Mesodermal cell (in vitro differentiated cells): ENCODE measurements at regions not wholly inside any gene's neighbourhood (a gene's known extent, or its start where the extent isn't known, plus 50 kb on each side); places are given as distances from the start of the nearest gene placed in this dataset.

Source experiments
- H3K27ac ChIP-seq: 2 replicates; pipeline ENCODE4 v1.7.0; 2013; ENCODE audit warnings: mild to moderate bottlenecking, low read depth, low read length, moderate library complexity; ENCODE audit not compliant: severe bottlenecking
- H3K36me3 ChIP-seq: 2 replicates; pipeline ENCODE4 v1.7.1; 2013; ENCODE audit warnings: mild to moderate bottlenecking, low read length, moderate library complexity; ENCODE audit not compliant: control insufficient read depth, insufficient read depth
- H3K4me1 ChIP-seq: one replicate; pipeline ENCODE4 v1.7.1; 2013; ENCODE audit warnings: mild to moderate bottlenecking, low read length; ENCODE audit not compliant: insufficient read depth, control insufficient read depth, poor library complexity, severe bottlenecking
- H3K4me3 ChIP-seq: 2 replicates; pipeline ENCODE4 v1.7.0; 2013; ENCODE audit warnings: low read length, control low read depth, mild to moderate bottlenecking; ENCODE audit not compliant: insufficient read depth, poor library complexity, severe bottlenecking; ENCODE audit errors: extremely low read depth
- H3K9me3 ChIP-seq: 2 replicates; pipeline ENCODE4 v1.7.1; 2013; ENCODE audit warnings: mild to moderate bottlenecking, low read length, moderate library complexity; ENCODE audit not compliant: control insufficient read depth
- WGBS, 2 experiments: methylation state at CpG; one replicate each; pipeline ENCODE4 v1.1.5; 2013; ENCODE audit warnings: missing lambda C conversion rate in 2 of 2; ENCODE audit not compliant: insufficient coverage in 2 of 2; 5-methylcytosine and 5-hydroxymethylcytosine counted together

DNA sequence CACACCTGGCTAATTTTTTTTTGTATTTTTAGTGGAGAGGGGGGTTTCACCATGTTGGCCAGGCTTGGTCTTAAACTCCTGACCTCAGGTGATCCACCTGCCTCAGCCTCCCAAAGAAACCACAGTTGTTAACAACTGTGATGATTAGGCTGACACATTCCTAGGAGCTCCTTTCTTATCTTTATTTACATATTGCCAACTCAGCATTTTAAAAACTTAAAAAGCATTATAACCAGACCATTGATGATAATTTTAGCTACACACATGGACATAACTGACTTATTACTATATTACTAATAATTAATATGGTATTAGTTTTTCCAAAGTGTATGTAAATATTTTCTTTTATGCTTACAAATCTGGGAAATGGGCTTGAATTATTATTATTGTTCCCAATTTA, 82.9 kb upstream of the FAT3 start:
- Histone ChIP-seq H3K9me3 (no peaks in the 10 kb centered on the region), H3K4me1 (no peaks in the 10 kb centered on the region)

DNA sequence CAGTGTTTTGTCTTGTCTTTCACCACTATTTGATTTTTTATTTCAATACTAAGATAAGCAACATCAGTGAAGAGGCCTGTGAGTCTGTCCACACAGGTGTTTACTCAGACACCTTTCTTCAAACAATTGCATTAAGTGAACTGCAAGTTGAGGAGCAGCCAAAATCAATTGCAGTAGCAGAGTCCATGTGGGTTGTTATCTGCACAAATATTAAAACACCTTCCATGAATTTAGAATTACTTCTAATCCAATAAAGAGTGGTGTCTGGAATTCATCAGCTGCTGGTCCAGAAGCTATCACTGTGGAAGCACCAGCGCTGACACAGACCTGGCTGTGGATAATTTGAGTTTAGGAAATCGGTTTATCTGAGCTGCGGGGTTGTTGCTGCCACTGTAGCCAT, 83.5 kb upstream of the FAT3 start:
- 86% methylated on average over 1 of the region's 3 CpGs; no CpG with 5 or more reads in 1 of the 2 experiments for WGBS, 2 experiments
- Histone ChIP-seq H3K4me3 (no peak overlapping the region), H3K4me1 (no peaks in the 10 kb centered on the region), H3K27ac (no peak overlapping the region), H3K36me3 (no peaks in the 10 kb centered on the region), H3K9me3 (no peaks in the 10 kb centered on the region)

More for the DNA sequence above, 82.9 kb upstream of the FAT3 start:
- no peaks in the 10 kb centered on the region for H3K36me3 ChIP-seq
- H3K4me3 ChIP-seq = no peak overlapping the region
- no peak overlapping the region for H3K27ac ChIP-seq

DNA sequence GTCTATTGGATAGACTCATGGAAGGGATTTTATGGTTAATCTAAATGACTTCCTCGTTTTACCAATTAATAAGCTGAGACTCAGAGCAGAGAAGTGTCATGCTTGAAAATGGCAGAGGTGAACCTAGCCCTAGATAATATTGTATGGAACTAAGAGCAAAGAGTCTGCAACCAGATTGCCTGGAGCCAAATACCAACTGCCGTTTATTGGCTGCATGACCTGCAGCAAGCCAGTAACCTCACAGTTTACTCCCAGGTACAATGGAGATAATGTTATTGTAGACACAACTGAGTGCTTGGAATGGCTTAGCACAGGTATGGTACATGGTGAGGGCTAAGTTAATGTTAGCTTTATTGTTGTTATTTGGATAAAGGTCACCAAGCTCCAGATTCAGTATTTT, 84.6 kb upstream of the FAT3 start:
- WGBS, 2 experiments = 100% methylated on average over 1 of the region's 2 CpGs; no CpG with 5 or more reads in 1 of the 2 experiments
- Histone ChIP-seq H3K36me3 (no peaks in the 10 kb centered on the region), H3K4me1 (no peaks in the 10 kb centered on the region), H3K27ac (no peak overlapping the region), H3K4me3 (no peak overlapping the region), H3K9me3 (no peaks in the 10 kb centered on the region)

DNA sequence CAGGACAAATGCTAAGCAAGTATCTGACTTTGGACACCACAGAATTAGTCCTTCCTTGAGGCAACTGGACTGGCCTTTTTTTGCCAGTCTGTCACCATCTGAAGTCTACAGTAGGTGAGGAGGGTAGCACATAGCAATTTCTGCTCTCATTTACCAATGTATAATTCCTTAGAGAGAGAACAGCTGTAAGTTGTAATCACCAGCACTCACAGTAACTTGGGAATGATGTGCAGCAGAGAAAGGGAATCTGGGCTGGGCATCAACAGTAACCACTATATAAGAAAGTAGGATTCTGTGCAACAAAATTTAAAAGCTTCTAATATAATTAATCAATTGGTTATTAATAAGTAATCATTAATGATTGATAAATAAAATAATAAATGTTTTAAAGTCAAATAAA, 86.3 kb upstream of the FAT3 start:
- Histone ChIP-seq H3K36me3 (no peaks in the 10 kb centered on the region), H3K27ac (no peak overlapping the region), H3K4me1 (no peaks in the 10 kb centered on the region), H3K4me3 (no peak overlapping the region), H3K9me3 (no peaks in the 10 kb centered on the region)

DNA sequence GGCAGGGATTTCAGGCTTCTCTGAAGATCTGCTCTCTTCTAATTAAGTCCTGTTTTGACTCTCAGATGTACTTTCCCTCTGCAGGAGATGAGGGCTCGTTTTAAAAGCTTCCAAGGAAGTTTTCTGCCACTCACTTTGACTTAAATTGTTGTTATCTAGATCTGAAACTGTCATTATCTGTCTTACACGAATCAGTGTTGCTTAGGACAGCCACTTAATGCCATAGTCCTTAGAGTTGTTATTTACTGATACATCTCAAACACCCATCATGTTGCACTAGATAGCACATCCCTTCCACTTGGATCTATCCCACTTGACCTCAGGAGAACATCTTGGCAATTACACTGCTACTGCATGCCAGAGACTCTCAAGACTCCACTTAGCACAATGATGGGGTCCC, 86.9 kb upstream of the FAT3 start:
- no peak overlapping the region for H3K4me3 ChIP-seq
- H3K9me3 ChIP-seq = no peaks in the 10 kb centered on the region
- no peak overlapping the region for H3K27ac ChIP-seq
- H3K4me1 ChIP-seq = no peaks in the 10 kb centered on the region
- WGBS, 2 experiments = 86 to 89% methylated on average over 1 of the region's 2 CpGs
- H3K36me3 ChIP-seq = no peaks in the 10 kb centered on the region

DNA sequence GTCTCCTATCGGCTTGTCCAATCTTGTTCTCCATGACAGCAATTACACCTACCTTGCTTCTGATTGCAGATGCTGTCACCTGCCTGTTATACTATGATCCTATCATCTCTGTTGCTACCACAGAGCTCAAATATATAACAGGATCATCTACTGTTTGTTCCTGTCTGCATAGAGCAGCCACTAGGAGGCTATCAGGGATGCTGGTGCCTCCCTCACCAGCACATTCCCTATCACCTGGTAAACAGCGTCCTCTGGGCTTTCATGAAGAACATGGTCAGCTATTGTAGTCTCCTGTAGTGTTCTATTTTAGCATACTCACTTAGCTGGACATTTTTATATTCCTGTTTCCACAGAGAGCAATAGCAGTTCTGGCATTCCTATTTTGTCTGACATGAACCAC, 87.8 kb upstream of the FAT3 start:
- no peaks in the 10 kb centered on the region for H3K4me1 ChIP-seq
- H3K4me3 ChIP-seq = no peak overlapping the region
- no peaks in the 10 kb centered on the region for H3K9me3 ChIP-seq
- no peak overlapping the region for H3K27ac ChIP-seq
- WGBS, 2 experiments = 86 to 94% methylated on average over 2 of the region's 2 CpGs
- H3K36me3 ChIP-seq = no peaks in the 10 kb centered on the region

DNA sequence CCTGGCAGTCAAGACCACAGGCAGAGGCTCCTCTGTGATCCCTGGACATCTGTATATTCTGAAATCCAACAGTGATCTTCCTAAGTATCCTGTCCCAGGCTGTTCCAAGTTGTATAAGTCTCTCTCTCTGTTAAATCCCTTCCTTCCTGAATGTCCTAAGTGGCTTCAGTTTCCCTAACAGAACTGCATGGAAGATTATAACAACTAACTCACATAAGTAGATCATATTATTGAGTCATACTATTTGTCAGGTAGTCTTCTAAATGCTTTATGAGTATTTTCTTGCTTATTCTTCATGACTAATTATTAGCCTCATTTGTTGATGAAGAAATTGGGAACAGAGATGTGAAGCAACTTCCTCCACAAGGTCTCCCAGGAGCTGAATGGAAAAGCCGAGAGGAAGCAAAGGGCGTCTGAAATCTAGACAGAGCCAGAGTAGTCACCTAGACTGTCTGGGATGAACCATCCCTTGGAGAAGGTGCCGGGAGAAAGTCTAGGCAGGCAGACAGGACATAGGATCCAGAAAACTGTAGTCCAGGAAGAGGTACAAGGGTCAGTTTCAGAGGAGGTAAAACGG, 93.2 kb upstream of the FAT3 start:
- Histone ChIP-seq H3K4me3 (no peak overlapping the region), H3K27ac (no peak overlapping the region), H3K9me3 (no peaks in the 10 kb centered on the region), H3K4me1 (no peaks in the 10 kb centered on the region), H3K36me3 (no peaks in the 10 kb centered on the region)
- 96 to 99% methylated on average over 4 of the region's 4 CpGs for WGBS, 2 experiments

DNA sequence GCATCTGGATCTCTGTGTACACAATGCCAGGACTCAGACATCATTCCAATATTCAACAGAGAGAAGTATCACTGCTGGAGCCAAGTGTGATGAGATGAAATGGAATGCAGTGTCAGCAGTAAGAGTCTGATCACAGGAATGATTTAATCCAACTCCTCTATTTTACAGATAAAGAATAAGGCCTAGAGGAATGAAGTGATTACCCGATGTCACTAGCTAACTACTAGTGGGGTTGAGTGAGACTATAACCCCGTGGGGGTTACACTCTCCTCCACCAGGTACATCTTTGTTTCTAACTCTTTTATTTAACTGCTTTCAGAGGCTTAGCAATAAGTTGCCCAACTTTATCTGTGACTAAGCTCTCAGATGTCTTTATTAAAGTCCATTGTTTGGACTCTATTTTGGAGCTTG, 94.2 kb upstream of the FAT3 start:
- Histone ChIP-seq H3K4me1 (no peaks in the 10 kb centered on the region), H3K4me3 (no peak overlapping the region), H3K9me3 (no peaks in the 10 kb centered on the region), H3K36me3 (no peaks in the 10 kb centered on the region), H3K27ac (no peak overlapping the region)
- WGBS, 2 experiments = 50 to 57% methylated on average over 1 to 2 of the region's 2 CpGs

DNA sequence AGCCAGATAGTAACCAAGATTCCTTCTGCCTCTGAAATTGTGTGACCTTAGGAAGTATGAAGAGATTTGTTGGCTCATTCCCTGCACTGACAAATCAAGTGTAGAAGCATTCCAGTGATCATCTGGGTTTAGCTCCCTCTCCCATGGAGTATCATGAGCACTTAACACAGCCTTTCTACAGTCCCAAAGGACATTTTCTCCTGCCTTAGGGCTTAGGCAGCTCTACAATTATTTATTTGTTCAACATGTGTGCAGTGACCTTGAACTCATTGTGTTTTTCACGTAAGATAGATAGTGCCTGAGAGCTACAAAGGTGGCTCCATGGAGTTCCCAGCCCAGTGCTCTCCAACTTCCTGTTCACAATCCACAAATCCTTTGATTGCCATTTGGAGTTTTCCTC, 94.8 kb upstream of the FAT3 start:
- no peaks in the 10 kb centered on the region for H3K36me3 ChIP-seq
- WGBS, 2 experiments = 100% methylated on average over 1 of the region's 1 CpG; no CpG with 5 or more reads in 1 of the 2 experiments
- no peak overlapping the region for H3K4me3 ChIP-seq
- no peak overlapping the region for H3K27ac ChIP-seq
- no peaks in the 10 kb centered on the region for H3K9me3 ChIP-seq
- H3K4me1 ChIP-seq = peaks cover 4% of the 10 kb centered on the region

DNA sequence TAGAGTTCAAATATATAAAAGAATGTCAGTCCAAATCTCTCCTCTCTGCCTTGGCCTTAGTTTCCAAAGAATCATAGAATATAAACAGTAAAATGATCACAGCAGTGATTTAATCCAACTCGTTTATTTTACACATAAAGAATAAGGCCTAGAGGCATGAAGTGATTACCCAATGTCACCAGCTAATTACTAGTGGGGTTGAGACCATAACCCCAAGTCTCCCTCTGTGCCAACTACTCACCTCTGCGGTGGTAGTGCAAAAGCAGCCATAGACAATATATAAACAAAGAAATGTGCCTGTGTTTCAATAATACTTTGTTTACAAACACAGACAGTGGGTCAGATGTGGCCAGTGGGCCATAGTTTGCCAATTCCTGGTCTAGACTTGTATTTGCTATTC, 96.6 kb upstream of the FAT3 start:
- Histone ChIP-seq H3K27ac (no peak overlapping the region), H3K9me3 (no peaks in the 10 kb centered on the region), H3K4me1 (peaks cover 15% of the 10 kb centered on the region), H3K4me3 (no peak overlapping the region), H3K36me3 (no peaks in the 10 kb centered on the region)
- WGBS, 2 experiments = 83% methylated on average over 1 of the region's 2 CpGs; no CpG with 5 or more reads in 1 of the 2 experiments

DNA sequence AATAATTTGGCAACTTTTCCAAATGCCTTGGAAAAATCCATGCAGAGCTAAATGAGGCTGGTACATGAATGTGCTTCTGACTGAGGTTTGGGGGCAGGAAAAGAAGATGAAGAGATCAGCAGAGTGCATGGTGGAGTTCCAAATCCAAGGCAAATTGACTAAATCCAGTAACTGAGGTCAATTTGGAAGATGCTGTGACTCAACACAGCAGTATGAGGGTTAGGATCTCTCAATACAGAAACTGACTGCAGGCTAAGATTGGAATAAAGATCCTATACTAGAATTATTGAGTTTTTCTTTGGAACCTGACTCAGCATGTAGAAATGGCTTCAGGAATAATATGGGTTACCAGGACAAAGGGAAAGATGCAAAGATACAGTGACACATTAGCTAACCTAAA, 99.3 kb upstream of the FAT3 start:
- H3K9me3 ChIP-seq = no peaks in the 10 kb centered on the region
- H3K4me3 ChIP-seq = no peak overlapping the region
- no peaks in the 10 kb centered on the region for H3K36me3 ChIP-seq
- no peak overlapping the region for H3K27ac ChIP-seq
- peaks cover 20% of the 10 kb centered on the region for H3K4me1 ChIP-seq
